ENCODE measurements at regions not wholly inside any gene's neighbourhood (a gene's known extent, or its start where the extent isn't known, plus 50 kb on each side); places are given as distances from the start of the nearest gene placed in this dataset.
"Not testable (repeated sequence)": the region's sequence is repeated elsewhere in the genome, so short reads cannot be mapped to it uniquely, and the experiment has no call there.

GRCh38 chr14:30389134-30389876 is 169.7 kb upstream of the G2E3 start:
- H3K27ac Mint-ChIP-seq = no peak overlapping the region
- DNase-seq (ENCODE audit: low spot score) = no peak
- peaks cover 2% of the 10 kb centered on the region for H3K4me1 Mint-ChIP-seq (ENCODE audit: low read depth)

GRCh38 chr14:30389877-30390385 is 169.0 kb upstream of the G2E3 start:
- H3K36me3 Mint-ChIP-seq (ENCODE audit: low read depth) = no peaks in the 10 kb centered on the region
- H3K4me3 Mint-ChIP-seq (ENCODE audit: low read depth) = no peak overlapping the region
- no peak for DNase-seq (ENCODE audit: low spot score)
- H3K4me1 Mint-ChIP-seq (ENCODE audit: low read depth) = peaks cover 2% of the 10 kb centered on the region
- no peak overlapping the region for H3K27ac Mint-ChIP-seq
- no peaks in the 10 kb centered on the region for H3K9me3 Mint-ChIP-seq
- no peaks in the 10 kb centered on the region for H3K27me3 Mint-ChIP-seq (ENCODE audit: low read depth)
- intact Hi-C loops (cut with micrococcal nuclease) = no loop called here

More at GRCh38 chr14:30389134-30389876, 169.7 kb upstream of the G2E3 start:
- Mint-ChIP-seq H3K9me3 (no peaks in the 10 kb centered on the region), H3K27me3 (ENCODE audit: low read depth) (peaks cover 2% of the 10 kb centered on the region), H3K4me3 (ENCODE audit: low read depth) (no peak overlapping the region), H3K36me3 (ENCODE audit: low read depth) (no peaks in the 10 kb centered on the region)
- intact Hi-C loops (cut with micrococcal nuclease) = no loop called here

- DNase-seq (ENCODE audit: low spot score) = no peak
- Mint-ChIP-seq H3K4me1 (ENCODE audit: low read depth) (peaks cover 1% of the 10 kb centered on the region), H3K27me3 (ENCODE audit: low read depth) (no peaks in the 10 kb centered on the region), H3K27ac (no peak overlapping the region), H3K9me3 (no peaks in the 10 kb centered on the region), H3K36me3 (ENCODE audit: low read depth) (no peaks in the 10 kb centered on the region), H3K4me3 (ENCODE audit: low read depth) (no peak overlapping the region)
- intact Hi-C loops (cut with micrococcal nuclease) = no loop called here
These were observed 163.9 kb upstream of the G2E3 start for GRCh38 chr14:30395065-30395464.

- H3K27me3 Mint-ChIP-seq (ENCODE audit: low read depth) = peaks cover 5% of the 10 kb centered on the region
- no peak overlapping the region for H3K27ac Mint-ChIP-seq
- intact Hi-C loops (cut with micrococcal nuclease) = no loop called here
- H3K36me3 Mint-ChIP-seq (ENCODE audit: low read depth) = no peaks in the 10 kb centered on the region
- no peak for DNase-seq (ENCODE audit: low spot score)
- H3K9me3 Mint-ChIP-seq = no peaks in the 10 kb centered on the region
- no peak overlapping the region for H3K4me3 Mint-ChIP-seq (ENCODE audit: low read depth)
- peaks cover 2% of the 10 kb centered on the region for H3K4me1 Mint-ChIP-seq (ENCODE audit: low read depth)
These were observed 156.1 kb upstream of the G2E3 start for GRCh38 chr14:30402846-30403245.

GRCh38 chr14:30403791-30404190 is 155.2 kb upstream of the G2E3 start:
- Mint-ChIP-seq H3K4me3 (ENCODE audit: low read depth) (no peak overlapping the region), H3K4me1 (ENCODE audit: low read depth) (peaks cover 2% of the 10 kb centered on the region), H3K9me3 (no peaks in the 10 kb centered on the region), H3K27me3 (ENCODE audit: low read depth) (peaks cover 5% of the 10 kb centered on the region), H3K27ac (no peak overlapping the region), H3K36me3 (ENCODE audit: low read depth) (no peaks in the 10 kb centered on the region)
- intact Hi-C loops (cut with micrococcal nuclease) = no loop called here
- DNase-seq (ENCODE audit: low spot score) = no peak

GRCh38 chr14:30409508-30410015 is 149.4 kb upstream of the G2E3 start:
- H3K9me3 Mint-ChIP-seq; H3K27me3 Mint-ChIP-seq (ENCODE audit: low read depth); H3K36me3 Mint-ChIP-seq (ENCODE audit: low read depth); H3K27ac Mint-ChIP-seq; H3K4me3 Mint-ChIP-seq (ENCODE audit: low read depth); H3K4me1 Mint-ChIP-seq (ENCODE audit: low read depth); intact Hi-C loops (cut with micrococcal nuclease); DNase-seq (ENCODE audit: low spot score): not testable (repeated sequence)

GRCh38 chr14:30410986-30411385 is 148.0 kb upstream of the G2E3 start:
- intact Hi-C loops (cut with micrococcal nuclease) = no loop called here
- H3K27ac Mint-ChIP-seq = no peak overlapping the region
- H3K9me3 Mint-ChIP-seq = no peaks in the 10 kb centered on the region
- H3K4me3 Mint-ChIP-seq (ENCODE audit: low read depth) = no peak overlapping the region
- no peaks in the 10 kb centered on the region for H3K36me3 Mint-ChIP-seq (ENCODE audit: low read depth)
- no peak for DNase-seq (ENCODE audit: low spot score)
- peaks cover 2% of the 10 kb centered on the region for H3K4me1 Mint-ChIP-seq (ENCODE audit: low read depth)
- no peaks in the 10 kb centered on the region for H3K27me3 Mint-ChIP-seq (ENCODE audit: low read depth)

GRCh38 chr14:30413184-30413583 is 145.8 kb upstream of the G2E3 start:
- H3K4me3 Mint-ChIP-seq (ENCODE audit: low read depth) = not testable (repeated sequence)

GRCh38 chr14:30417121-30417520 is 141.8 kb upstream of the G2E3 start:
- Mint-ChIP-seq H3K4me1 (ENCODE audit: low read depth) (peaks cover 2% of the 10 kb centered on the region), H3K36me3 (ENCODE audit: low read depth) (no peaks in the 10 kb centered on the region), H3K4me3 (ENCODE audit: low read depth) (no peak overlapping the region)

More at GRCh38 chr14:30413184-30413583, 145.8 kb upstream of the G2E3 start:
- intact Hi-C loops (cut with micrococcal nuclease); H3K27ac Mint-ChIP-seq; H3K9me3 Mint-ChIP-seq; H3K36me3 Mint-ChIP-seq (ENCODE audit: low read depth); H3K27me3 Mint-ChIP-seq (ENCODE audit: low read depth); H3K4me1 Mint-ChIP-seq (ENCODE audit: low read depth); DNase-seq (ENCODE audit: low spot score): not testable (repeated sequence)

GRCh38 chr14:30417999-30418398 is 141.0 kb upstream of the G2E3 start:
- DNase-seq (ENCODE audit: low spot score) = no peak
- H3K27me3 Mint-ChIP-seq (ENCODE audit: low read depth) = no peaks in the 10 kb centered on the region
- H3K36me3 Mint-ChIP-seq (ENCODE audit: low read depth) = no peaks in the 10 kb centered on the region
- intact Hi-C loops (cut with micrococcal nuclease) = no loop called here
- H3K9me3 Mint-ChIP-seq = no peaks in the 10 kb centered on the region
- H3K4me3 Mint-ChIP-seq (ENCODE audit: low read depth) = no peak overlapping the region
- H3K27ac Mint-ChIP-seq = no peak overlapping the region
- peaks cover 2% of the 10 kb centered on the region for H3K4me1 Mint-ChIP-seq (ENCODE audit: low read depth)

More at GRCh38 chr14:30417121-30417520, 141.8 kb upstream of the G2E3 start:
- DNase-seq (ENCODE audit: low spot score) = no peak
- no peaks in the 10 kb centered on the region for H3K9me3 Mint-ChIP-seq
- intact Hi-C loops (cut with micrococcal nuclease) = no loop called here
- H3K27me3 Mint-ChIP-seq (ENCODE audit: low read depth) = no peaks in the 10 kb centered on the region
- no peak overlapping the region for H3K27ac Mint-ChIP-seq

GRCh38 chr14:30419037-30419436 is 139.9 kb upstream of the G2E3 start:
- Mint-ChIP-seq H3K27ac (no peak overlapping the region), H3K4me3 (ENCODE audit: low read depth) (no peak overlapping the region), H3K9me3 (no peaks in the 10 kb centered on the region), H3K4me1 (ENCODE audit: low read depth) (peaks cover 2% of the 10 kb centered on the region), H3K36me3 (ENCODE audit: low read depth) (no peaks in the 10 kb centered on the region), H3K27me3 (ENCODE audit: low read depth) (peaks cover 3% of the 10 kb centered on the region)
- intact Hi-C loops (cut with micrococcal nuclease) = no loop called here
- no peak for DNase-seq (ENCODE audit: low spot score)

- Mint-ChIP-seq H3K27ac (no peak overlapping the region), H3K4me3 (ENCODE audit: low read depth) (no peak overlapping the region), H3K36me3 (ENCODE audit: low read depth) (no peaks in the 10 kb centered on the region), H3K27me3 (ENCODE audit: low read depth) (peaks cover 3% of the 10 kb centered on the region), H3K4me1 (ENCODE audit: low read depth) (no peaks in the 10 kb centered on the region), H3K9me3 (no peaks in the 10 kb centered on the region)
- DNase-seq (ENCODE audit: low spot score) = no peak
- intact Hi-C loops (cut with micrococcal nuclease) = no loop called here
These were observed 138.4 kb upstream of the G2E3 start for GRCh38 chr14:30420515-30420914.

GRCh38 chr14:30426463-30426862 is 132.5 kb upstream of the G2E3 start:
- Mint-ChIP-seq H3K27ac (no peak overlapping the region), H3K9me3 (peaks cover 4% of the 10 kb centered on the region), H3K36me3 (ENCODE audit: low read depth) (no peaks in the 10 kb centered on the region), H3K27me3 (ENCODE audit: low read depth) (peaks cover 7% of the 10 kb centered on the region), H3K4me3 (ENCODE audit: low read depth) (no peak overlapping the region), H3K4me1 (ENCODE audit: low read depth) (no peaks in the 10 kb centered on the region)
- intact Hi-C loops (cut with micrococcal nuclease) = no loop called here
- no peak for DNase-seq (ENCODE audit: low spot score)

All from activated T-helper 2 cell treated with anti-CD3 and anti-CD28 coated beads, Interferon-gamma antibody, Interleukin-2, Interleukin-4, amounts not matched to agents 10 μg/mL and 5 μg/mL and 100 μg/mL, durations not matched to agents 14 hours and 24 hours and 36 hours (primary cell).